Ishikawa (cell line): ENCODE measurements at regions not wholly inside any gene's neighbourhood (a gene's known extent, or its start where the extent isn't known, plus 50 kb on each side); places are given as distances from the start of the nearest gene placed in this dataset.

Experiments used
- CEBPB ChIP-seq: IDR thresholded peaks from 2 replicates; pipeline ENCODE4 v1.6.1; 2012
- CREB1 ChIP-seq: IDR thresholded peaks from 2 replicates; pipeline ENCODE4 v1.6.1; 2012; ENCODE audit warnings: low read depth
- EGR1 ChIP-seq: IDR thresholded peaks from 2 replicates; pipeline ENCODE4 v1.6.1; 2012
- EP300 ChIP-seq: IDR thresholded peaks from 2 replicates; pipeline ENCODE4 v1.6.1; 2012; ENCODE audit warnings: borderline replicate concordance
- FOXM1 ChIP-seq: IDR thresholded peaks from 2 replicates; pipeline ENCODE4 v1.6.1; 2012; ENCODE audit warnings: low read depth, borderline replicate concordance
- MAX ChIP-seq: IDR thresholded peaks from 2 replicates; pipeline ENCODE4 v1.6.1; 2012
- NFIC ChIP-seq: IDR thresholded peaks from 2 replicates; pipeline ENCODE4 v1.6.1; 2012
- RAD21 ChIP-seq: IDR thresholded peaks from 2 replicates; pipeline ENCODE4 v1.6.1; 2012; ENCODE audit warnings: low read depth
- REST ChIP-seq: IDR thresholded peaks from 2 replicates; pipeline ENCODE4 v1.6.1; 2012; ENCODE audit warnings: low read depth, mild to moderate bottlenecking
- TAF1 ChIP-seq: IDR thresholded peaks from 2 replicates; pipeline ENCODE4 v1.6.1; 2012; ENCODE audit warnings: low read depth, mild to moderate bottlenecking
- TCF12 ChIP-seq: IDR thresholded peaks from 2 replicates; pipeline ENCODE4 v1.6.1; 2012; ENCODE audit warnings: low read depth
- TEAD4 ChIP-seq: IDR thresholded peaks from 2 replicates; pipeline ENCODE4 v1.6.1; 2012
- USF1 ChIP-seq: IDR thresholded peaks from 2 replicates; pipeline ENCODE4 v1.6.1; 2012
- YY1 ChIP-seq: IDR thresholded peaks from 2 replicates; pipeline ENCODE4 v1.6.1; 2012; ENCODE audit warnings: low read depth
- ZBTB7A ChIP-seq: IDR thresholded peaks from 2 replicates; pipeline ENCODE4 v1.6.1; 2012; ENCODE audit warnings: low read depth

GRCh38 chr14:53547593-53547992, 394.5 kb upstream of the DDHD1 start:
- no peak for TF ChIP-seq CEBPB
- TF ChIP-seq TCF12: no peak
- TF ChIP-seq REST: no peak
- no peak for TF ChIP-seq FOXM1
- no peak for TF ChIP-seq MAX
- no peak for TF ChIP-seq EP300
- TF ChIP-seq RAD21: no peak
- no peak for TF ChIP-seq YY1
- no peak for TF ChIP-seq EGR1
- TF ChIP-seq TAF1: no peak
- TF ChIP-seq CREB1: no peak
- TF ChIP-seq ZBTB7A: no peak
- TF ChIP-seq USF1: no peak
- TF ChIP-seq NFIC: no peak
- no peak for TF ChIP-seq TEAD4

GRCh38 chr14:53545217-53545616, 392.1 kb upstream of the DDHD1 start:
- TF ChIP-seq EP300: no peak
- no peak for TF ChIP-seq USF1
- TF ChIP-seq TAF1: no peak
- TF ChIP-seq TEAD4: no peak
- no peak for TF ChIP-seq REST
- TF ChIP-seq CEBPB: no peak
- TF ChIP-seq ZBTB7A: no peak

GRCh38 chr14:53542732-53543131, 389.6 kb upstream of the DDHD1 start:
- no peak for TF ChIP-seq ZBTB7A
- peak; percentile 46; the same call in 1 of the 2 replicates for TF ChIP-seq EP300
- TF ChIP-seq EGR1: no peak
- no peak for TF ChIP-seq RAD21
- TF ChIP-seq TAF1: no peak
- TF ChIP-seq CEBPB: no peak
- TF ChIP-seq TEAD4: peak; percentile 69; the same call in 1 of the 2 replicates
- TF ChIP-seq USF1: no peak
- peak; percentile 51; the same call in 1 of the 2 replicates for TF ChIP-seq TCF12
- TF ChIP-seq MAX: no peak
- TF ChIP-seq YY1: no peak
- TF ChIP-seq CREB1: no peak
- peak; percentile 95 for TF ChIP-seq NFIC
- TF ChIP-seq FOXM1: 0 out of 2 replicates have a peak, but pooled peaks have one; percentile 25
- no peak for TF ChIP-seq REST

- TF ChIP-seq RAD21: no peak
- TF ChIP-seq NFIC: no peak
- TF ChIP-seq CEBPB: no peak
- no peak for TF ChIP-seq USF1
- TF ChIP-seq MAX: no peak
- TF ChIP-seq EP300: no peak
- no peak for TF ChIP-seq TAF1
- TF ChIP-seq TEAD4: no peak
- TF ChIP-seq ZBTB7A: no peak
- no peak for TF ChIP-seq YY1
- TF ChIP-seq REST: no peak
- TF ChIP-seq EGR1: no peak
- TF ChIP-seq TCF12: no peak
- no peak for TF ChIP-seq CREB1
- TF ChIP-seq FOXM1: no peak
Observed at GRCh38 chr14:53541411-53541810, 388.3 kb upstream of the DDHD1 start.
